ENCODE measurements at regions not wholly inside any gene's neighbourhood (a gene's known extent, or its start where the extent isn't known, plus 50 kb on each side); places are given as distances from the start of the nearest gene placed in this dataset.

DNA sequence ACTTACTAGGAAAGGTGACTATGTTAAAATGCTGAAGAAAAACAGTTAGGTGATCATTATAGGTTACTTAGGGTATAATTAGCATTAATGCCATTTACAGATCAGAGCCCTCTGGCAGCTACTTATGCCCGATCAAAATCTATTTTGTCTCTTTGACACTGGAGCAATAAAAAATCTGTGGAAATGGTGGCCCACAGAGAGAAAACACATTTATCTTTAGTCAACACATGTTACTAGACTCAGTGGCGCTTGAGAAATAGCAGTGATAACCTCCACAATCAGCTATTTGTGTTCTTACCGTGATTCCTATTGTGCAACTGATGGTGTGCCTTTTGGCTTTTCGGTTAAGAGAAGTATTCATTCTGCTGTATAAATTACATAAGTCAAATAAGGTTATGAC is 1519.6 kb downstream of the PCDH9 start:
- TF ChIP-seq, protein P1, sequence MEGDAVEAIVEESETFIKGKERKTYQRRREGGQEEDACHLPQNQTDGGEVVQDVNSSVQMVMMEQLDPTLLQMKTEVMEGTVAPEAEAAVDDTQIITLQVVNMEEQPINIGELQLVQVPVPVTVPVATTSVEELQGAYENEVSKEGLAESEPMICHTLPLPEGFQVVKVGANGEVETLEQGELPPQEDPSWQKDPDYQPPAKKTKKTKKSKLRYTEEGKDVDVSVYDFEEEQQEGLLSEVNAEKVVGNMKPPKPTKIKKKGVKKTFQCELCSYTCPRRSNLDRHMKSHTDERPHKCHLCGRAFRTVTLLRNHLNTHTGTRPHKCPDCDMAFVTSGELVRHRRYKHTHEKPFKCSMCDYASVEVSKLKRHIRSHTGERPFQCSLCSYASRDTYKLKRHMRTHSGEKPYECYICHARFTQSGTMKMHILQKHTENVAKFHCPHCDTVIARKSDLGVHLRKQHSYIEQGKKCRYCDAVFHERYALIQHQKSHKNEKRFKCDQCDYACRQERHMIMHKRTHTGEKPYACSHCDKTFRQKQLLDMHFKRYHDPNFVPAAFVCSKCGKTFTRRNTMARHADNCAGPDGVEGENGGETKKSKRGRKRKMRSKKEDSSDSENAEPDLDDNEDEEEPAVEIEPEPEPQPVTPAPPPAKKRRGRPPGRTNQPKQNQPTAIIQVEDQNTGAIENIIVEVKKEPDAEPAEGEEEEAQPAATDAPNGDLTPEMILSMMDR (conservative IDR thresholded peaks at IDR 0.05; ENCODE audit: low read depth in 2 of 2), result no peak
- TF ChIP-seq POLR2AphosphoS5 (IDR thresholded peaks at IDR 0.05; ENCODE audit: low read depth) (no peak), EZH2phosphoT487 (IDR thresholded peaks at IDR 0.05; ENCODE audit: unreplicated experiment) (no peak), CREB1 (CRISPR knock-in tag; IDR thresholded peaks at IDR 0.05; ENCODE audit: low read depth) (no peak), JUNB (IDR thresholded peaks at IDR 0.05; ENCODE audit: unreplicated experiment) (no peak), EZH2 (IDR thresholded peaks at IDR 0.05; ENCODE audit: low read depth, unreplicated experiment) (no peak)

Measured in GM23338 (cell line).